Epithelial cell of esophagus (primary cell): ENCODE measurements at regions not wholly inside any gene's neighbourhood (a gene's known extent, or its start where the extent isn't known, plus 50 kb on each side); places are given as distances from the start of the nearest gene placed in this dataset.

Experiments
- DNase-seq: peaks from one replicate; pipeline ENCODE4 v3.0.0; 2010; ENCODE audit warnings: low read depth
- H3K4me3 ChIP-seq: 2 replicates; pipeline ENCODE4 v1.5.1; 2011; ENCODE audit warnings: mild to moderate bottlenecking, low read length, control low read depth
- TF ChIP-seq, protein P1 (sequence below): IDR thresholded peaks from 2 replicates; pipeline ENCODE4 v1.5.1; 2011; ENCODE audit warnings: low read depth, mild to moderate bottlenecking, low read length, control low read depth, inconsistent platforms; ENCODE audit not compliant: insufficient read depth; ENCODE audit errors: missing control alignments

DNA sequence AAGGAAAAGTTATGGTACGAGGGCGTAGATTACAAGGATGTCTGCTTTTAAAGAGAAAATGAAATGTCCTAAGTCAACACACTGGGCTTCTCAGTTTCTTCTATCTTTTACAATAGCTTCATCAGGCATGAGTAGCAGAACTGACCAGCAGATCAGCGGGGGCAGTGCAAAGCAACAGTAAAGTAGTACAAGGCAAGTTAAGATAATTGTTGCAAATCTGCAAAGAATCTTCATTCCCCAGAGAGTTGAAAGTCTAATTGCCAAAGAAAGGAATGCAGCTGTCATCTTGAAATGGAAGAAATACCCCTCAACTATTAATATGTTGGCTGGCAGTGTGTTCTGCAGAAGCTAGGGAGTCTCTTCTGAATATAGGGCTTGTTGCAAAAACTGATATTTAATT lies 60.2 kb upstream of the SLC39A10 start:
- TF ChIP-seq, protein P1, sequence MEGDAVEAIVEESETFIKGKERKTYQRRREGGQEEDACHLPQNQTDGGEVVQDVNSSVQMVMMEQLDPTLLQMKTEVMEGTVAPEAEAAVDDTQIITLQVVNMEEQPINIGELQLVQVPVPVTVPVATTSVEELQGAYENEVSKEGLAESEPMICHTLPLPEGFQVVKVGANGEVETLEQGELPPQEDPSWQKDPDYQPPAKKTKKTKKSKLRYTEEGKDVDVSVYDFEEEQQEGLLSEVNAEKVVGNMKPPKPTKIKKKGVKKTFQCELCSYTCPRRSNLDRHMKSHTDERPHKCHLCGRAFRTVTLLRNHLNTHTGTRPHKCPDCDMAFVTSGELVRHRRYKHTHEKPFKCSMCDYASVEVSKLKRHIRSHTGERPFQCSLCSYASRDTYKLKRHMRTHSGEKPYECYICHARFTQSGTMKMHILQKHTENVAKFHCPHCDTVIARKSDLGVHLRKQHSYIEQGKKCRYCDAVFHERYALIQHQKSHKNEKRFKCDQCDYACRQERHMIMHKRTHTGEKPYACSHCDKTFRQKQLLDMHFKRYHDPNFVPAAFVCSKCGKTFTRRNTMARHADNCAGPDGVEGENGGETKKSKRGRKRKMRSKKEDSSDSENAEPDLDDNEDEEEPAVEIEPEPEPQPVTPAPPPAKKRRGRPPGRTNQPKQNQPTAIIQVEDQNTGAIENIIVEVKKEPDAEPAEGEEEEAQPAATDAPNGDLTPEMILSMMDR, result no peak
- H3K4me3 ChIP-seq, result no peak overlapping the region
- no peak for DNase-seq

DNA sequence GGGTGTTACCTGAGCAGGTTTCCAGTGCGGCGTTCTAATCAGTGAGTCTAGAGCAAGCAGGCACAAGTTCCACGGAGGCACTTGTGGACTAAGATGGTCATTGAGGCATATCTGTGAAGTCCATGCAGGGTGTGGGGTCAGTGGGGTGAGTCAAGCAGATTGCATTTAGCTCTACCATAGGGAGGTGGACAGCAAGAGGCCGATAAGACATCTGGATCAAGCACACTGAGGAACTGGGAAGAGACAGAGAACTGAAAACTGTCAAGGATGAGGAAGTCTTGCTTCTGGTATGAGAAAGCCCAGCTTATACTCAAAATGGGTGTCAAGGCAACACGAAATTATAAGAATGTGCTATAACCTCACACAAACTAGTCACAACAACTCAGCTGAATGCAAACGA lies 61.2 kb upstream of the SLC39A10 start:
- TF ChIP-seq, protein P1, result no peak
- DNase-seq, result no peak
- no peak overlapping the region for H3K4me3 ChIP-seq

GRCh38 chr2:195594919-195595694 lies 61.9 kb upstream of the SLC39A10 start:
- TF ChIP-seq, protein P1, result no peak
- no peak for DNase-seq
- no peak overlapping the region for H3K4me3 ChIP-seq

DNA sequence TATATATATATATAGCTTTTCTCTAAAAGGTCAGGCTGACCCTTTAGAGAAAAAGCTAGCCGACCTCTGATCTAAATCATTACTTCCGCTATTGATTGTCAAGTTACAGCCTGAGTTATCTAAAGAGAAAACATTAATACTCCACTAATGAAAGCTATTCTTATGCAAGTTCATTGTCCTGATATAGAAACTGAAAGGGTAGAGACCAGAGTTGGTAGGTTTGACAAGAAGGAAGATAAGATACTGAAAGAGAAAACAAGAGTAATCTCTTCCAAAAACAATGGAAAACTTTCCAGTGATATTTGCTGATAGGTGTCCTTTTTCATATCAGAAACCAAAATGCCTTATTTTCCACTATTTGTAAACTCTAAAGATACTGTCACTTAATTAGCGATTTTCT lies 62.8 kb upstream of the SLC39A10 start:
- DNase-seq, result no peak

GRCh38 chr2:195592105-195592504 lies 64.9 kb upstream of the SLC39A10 start:
- TF ChIP-seq, protein P1, result no peak
- no peak for DNase-seq
- no peak overlapping the region for H3K4me3 ChIP-seq

More for the DNA sequence above, 62.8 kb upstream of the SLC39A10 start:
- TF ChIP-seq, protein P1, result no peak
- no peak overlapping the region for H3K4me3 ChIP-seq

DNA sequence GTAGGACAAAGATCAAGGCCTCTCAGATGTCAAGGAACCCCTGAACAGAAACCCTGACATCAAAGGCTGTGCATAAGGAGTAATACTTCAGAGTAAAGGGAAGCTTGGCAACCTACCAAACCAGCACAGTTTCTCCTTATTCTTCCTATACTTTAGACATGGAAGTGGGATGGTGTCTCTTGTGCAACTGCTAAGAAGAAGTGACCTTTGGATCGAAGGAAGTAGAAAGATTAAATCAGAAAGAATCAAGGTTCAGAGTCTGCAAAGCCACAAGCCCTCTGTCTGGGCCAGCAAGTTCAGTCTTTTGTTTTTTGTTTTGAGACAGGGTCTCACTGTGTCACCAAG lies 66.2 kb upstream of the SLC39A10 start:
- H3K4me3 ChIP-seq, result no peak overlapping the region
- TF ChIP-seq, protein P1, result no peak
- no peak for DNase-seq
